Brain pericyte (primary cell): ENCODE measurements at regions not wholly inside any gene's neighbourhood (a gene's known extent, or its start where the extent isn't known, plus 50 kb on each side); places are given as distances from the start of the nearest gene placed in this dataset.
A peak's percentile ranks its signal among the peaks of the same experiment; 100 is the strongest.

Experiments used
- DNase-seq: peaks from one replicate; pipeline ENCODE4 v3.0.0-alpha.2; 2012; ENCODE audit warnings: low read depth, low spot score

DNA sequence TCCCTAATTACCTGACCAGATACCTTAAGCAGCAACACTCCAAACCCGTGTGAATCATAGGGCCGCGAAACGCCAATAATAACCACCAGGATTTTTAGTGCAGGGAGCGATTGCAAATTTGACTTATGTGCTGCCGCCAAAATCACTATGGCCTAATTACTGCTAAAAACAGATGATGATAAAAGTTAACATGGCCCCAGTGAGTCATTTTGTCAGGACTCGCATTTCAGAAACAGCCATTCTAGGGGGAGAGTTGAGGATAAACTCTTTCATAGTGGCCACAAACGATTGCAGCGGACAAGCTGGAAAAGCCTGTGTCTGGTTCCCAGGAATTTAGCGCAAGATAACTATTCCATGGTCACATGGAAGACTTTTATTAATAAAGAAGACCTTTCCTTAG lies 103.4 kb downstream of the HLX start:
- no peak for DNase-seq

DNA sequence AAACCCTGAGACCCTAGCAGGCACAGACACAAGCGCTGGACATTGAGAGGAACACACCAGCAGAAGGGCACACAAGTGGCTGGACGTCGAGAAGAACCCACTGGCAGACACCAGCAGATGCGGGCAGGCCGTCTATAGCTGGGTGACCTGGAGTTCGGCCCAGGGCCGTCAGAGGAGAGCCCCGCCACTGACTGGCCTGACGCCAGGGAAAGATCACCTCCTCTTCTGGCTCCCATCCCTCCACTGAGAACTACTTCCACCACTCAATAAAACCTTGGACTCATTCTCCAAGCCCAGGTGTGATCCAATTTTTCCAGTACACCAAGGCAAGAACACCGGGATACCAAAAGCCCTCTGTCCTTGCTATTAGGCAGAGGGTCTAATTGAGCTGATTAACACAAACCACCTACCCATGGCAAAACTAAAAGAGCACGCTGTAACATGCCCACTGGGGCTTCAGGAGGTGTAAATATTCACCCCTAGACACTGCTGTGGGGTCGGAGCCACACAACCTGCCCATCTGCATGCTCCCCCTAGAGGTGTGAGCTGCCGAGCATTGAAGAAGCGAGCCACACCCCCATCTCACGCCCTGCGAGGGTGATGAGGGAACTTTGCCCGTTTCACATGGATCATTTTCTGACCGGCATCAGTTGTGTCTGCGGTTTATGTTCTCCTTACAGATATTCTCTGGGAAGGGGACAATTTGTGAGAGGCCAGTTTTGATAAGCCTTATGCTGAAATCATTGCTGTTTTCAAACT lies 104.8 kb downstream of the HLX start:
- no peak for DNase-seq

GRCh38 chr1:220990427-220991339 lies 111.4 kb downstream of the HLX start:
- DNase-seq: peak; percentile 7

DNA sequence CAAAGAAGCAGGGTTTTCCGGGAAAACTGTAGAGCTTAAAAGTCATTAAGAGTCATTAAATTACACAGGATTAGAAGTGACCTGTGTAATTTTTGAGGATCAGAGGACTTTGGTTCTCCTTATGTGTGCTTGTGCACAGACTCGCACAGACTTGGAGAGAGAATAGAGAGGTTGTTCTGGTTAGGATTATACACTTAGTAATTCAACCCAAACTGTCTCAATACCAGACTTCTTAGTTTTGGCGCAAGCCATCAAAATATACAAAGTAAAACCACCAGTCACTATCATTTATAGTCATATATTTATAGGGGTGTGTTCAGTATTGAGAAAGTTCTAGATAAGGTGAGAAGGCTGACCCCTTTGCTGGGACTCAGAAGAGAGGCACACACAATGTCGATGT lies 112.3 kb downstream of the HLX start:
- no peak for DNase-seq

GRCh38 chr1:220991959-220992704 lies 112.9 kb downstream of the HLX start:
- DNase-seq: no peak

DNA sequence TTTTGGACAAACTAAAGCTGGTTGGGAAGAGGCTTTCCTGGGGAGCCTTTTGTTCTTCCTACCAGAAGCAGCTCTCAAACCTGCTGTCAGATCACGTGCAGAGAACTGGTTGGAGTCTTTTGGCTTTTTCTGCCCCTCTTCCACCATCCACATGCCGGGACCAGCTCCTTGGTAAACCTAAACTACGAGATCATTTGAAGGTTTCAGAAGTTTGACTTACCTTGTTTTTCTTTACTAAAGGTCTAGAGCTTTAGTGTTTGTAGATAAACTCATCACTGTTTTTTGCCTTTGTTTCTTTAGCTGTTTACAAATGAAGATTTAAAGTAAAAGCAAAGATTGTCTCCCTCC lies 113.4 kb downstream of the HLX start:
- no peak for DNase-seq

GRCh38 chr1:220994671-220995070 lies 115.4 kb downstream of the HLX start:
- DNase-seq: no peak

DNA sequence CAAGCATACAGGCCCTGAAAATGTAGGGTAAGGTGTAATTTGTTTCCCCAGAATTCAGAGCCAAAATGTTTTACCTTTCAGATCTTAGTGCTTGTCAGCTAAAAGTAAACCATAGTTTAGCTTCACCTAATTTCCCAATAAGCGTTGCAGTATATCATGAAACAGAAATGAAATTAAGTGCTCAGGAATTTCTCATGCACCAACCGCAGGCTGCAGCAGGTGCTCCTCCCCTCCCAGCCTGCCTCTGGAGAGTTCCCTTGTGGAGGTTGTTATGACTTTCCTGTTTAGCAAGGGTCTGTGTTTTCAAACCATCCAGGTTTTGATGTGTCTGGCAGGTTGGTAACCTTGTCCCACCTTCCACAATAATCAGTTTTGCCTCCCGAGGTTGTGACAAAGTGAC lies 118.5 kb downstream of the HLX start:
- DNase-seq: no peak

GRCh38 chr1:220999872-221000863 lies 120.9 kb downstream of the HLX start:
- no peak for DNase-seq

- DNase-seq: no peak
Observed at GRCh38 chr1:221001167-221001566, 121.9 kb downstream of the HLX start.

GRCh38 chr1:221002601-221003000 lies 123.4 kb downstream of the HLX start:
- DNase-seq: no peak

- DNase-seq: no peak
Observed at GRCh38 chr1:221011145-221011544, 131.9 kb downstream of the HLX start.

DNA sequence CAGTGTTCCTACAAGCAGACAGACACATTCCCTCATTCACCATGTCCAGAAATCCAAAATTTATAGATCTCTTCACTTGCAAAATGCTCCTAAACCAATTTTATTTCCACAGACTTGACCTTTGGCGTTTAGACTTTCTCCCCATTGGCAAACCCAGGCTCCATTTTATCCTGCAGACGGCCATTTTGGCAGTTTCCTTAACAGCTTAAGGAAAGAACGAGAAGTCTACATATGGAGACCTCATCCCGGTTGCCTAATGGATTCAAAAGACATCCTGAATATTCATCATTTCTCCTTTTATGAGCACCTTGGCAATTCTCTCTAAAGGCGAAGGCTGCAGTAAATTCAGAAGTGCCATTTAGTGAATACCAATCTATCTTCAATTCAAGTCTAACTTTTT lies 132.9 kb downstream of the HLX start:
- no peak for DNase-seq

GRCh38 chr1:221013691-221014660 lies 134.7 kb downstream of the HLX start:
- DNase-seq: no peak

- DNase-seq: no peak
Observed at GRCh38 chr1:221015159-221015790, 136.0 kb downstream of the HLX start.

- DNase-seq: no peak
Observed at GRCh38 chr1:221016751-221017150, 137.5 kb downstream of the HLX start.

- no peak for DNase-seq
Observed at GRCh38 chr1:221018414-221018813, 139.2 kb downstream of the HLX start.

GRCh38 chr1:221022331-221022730 lies 143.1 kb downstream of the HLX start:
- no peak for DNase-seq

DNA sequence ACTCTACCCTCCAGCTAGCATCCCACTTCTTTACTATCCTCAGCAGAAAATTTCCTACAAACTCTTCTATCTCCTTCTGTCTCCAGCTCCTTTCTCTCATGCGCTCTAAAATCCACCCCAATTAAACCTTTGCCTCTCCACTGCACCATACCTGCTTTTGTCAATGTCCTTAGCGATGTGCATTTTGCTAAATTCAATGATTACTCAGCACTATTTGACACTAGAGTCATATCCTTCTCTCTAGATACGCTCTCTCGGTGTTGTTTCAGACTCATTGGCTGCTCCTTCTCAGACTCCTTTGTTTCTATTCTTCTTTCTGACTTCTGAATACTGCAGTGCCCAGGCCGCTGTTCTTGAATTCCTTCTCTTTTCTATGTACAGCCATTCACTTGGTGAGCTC lies 144.2 kb downstream of the HLX start:
- no peak for DNase-seq
